Stimulated activated naive CD4-positive, alpha-beta T cell (primary cell): ENCODE measurements at regions not wholly inside any gene's neighbourhood (a gene's known extent, or its start where the extent isn't known, plus 50 kb on each side); places are given as distances from the start of the nearest gene placed in this dataset.

Source experiments
- DNase-seq, 6 experiments: peaks; one replicate each; lab custom pipeline; 2025; lab: John Stamatoyannopoulos, UW

- DNase-seq: no peak
Measured at GRCh38 chr15:94683902-94684301, 452.5 kb downstream of the MCTP2 start.

- no peak for DNase-seq
Measured at GRCh38 chr15:94691169-94691568, 459.8 kb downstream of the MCTP2 start.

- no peak for DNase-seq
Measured at GRCh38 chr15:94692710-94693109, 461.3 kb downstream of the MCTP2 start.

GRCh38 chr15:94700211-94700610 lies 468.9 kb downstream of the MCTP2 start:
- DNase-seq: no peak

- no peak for DNase-seq
Measured at GRCh38 chr15:94701281-94701985, 470.1 kb downstream of the MCTP2 start.

- DNase-seq: no peak
Measured at GRCh38 chr15:94703596-94703995, 472.2 kb downstream of the MCTP2 start.

GRCh38 chr15:94704421-94704820 lies 473.1 kb downstream of the MCTP2 start:
- no peak for DNase-seq

- no peak for DNase-seq
Measured at GRCh38 chr15:94704946-94705345, 473.6 kb downstream of the MCTP2 start.

- DNase-seq: no peak
Measured at GRCh38 chr15:94709319-94709718, 478.0 kb downstream of the MCTP2 start.

GRCh38 chr15:94722024-94722636 lies 490.8 kb downstream of the MCTP2 start:
- DNase-seq: no peak

GRCh38 chr15:94723801-94724200 lies 492.4 kb downstream of the MCTP2 start:
- DNase-seq: no peak

GRCh38 chr15:94731286-94731685 lies 499.9 kb downstream of the MCTP2 start:
- DNase-seq: no peak

- no peak for DNase-seq
Measured at GRCh38 chr15:94734460-94734859, 503.1 kb downstream of the MCTP2 start.

- DNase-seq: no peak
Measured at GRCh38 chr15:94736236-94736635, 504.9 kb downstream of the MCTP2 start.

- no peak for DNase-seq
Measured at GRCh38 chr15:94739639-94740038, 508.3 kb downstream of the MCTP2 start.

- no peak for DNase-seq
Measured at GRCh38 chr15:94740469-94740868, 509.1 kb downstream of the MCTP2 start.

- no peak for DNase-seq
Measured at GRCh38 chr15:94743668-94744067, 512.3 kb downstream of the MCTP2 start.

- DNase-seq: no peak
Measured at GRCh38 chr15:94744080-94744793, 512.9 kb downstream of the MCTP2 start.

GRCh38 chr15:94745371-94745770 lies 514.0 kb downstream of the MCTP2 start:
- DNase-seq: no peak

- DNase-seq: no peak
Measured at GRCh38 chr15:94747510-94747909, 516.1 kb downstream of the MCTP2 start.

- no peak for DNase-seq
Measured at GRCh38 chr15:94749811-94750617, 518.7 kb downstream of the MCTP2 start.

GRCh38 chr15:94760348-94760747 lies 529.0 kb downstream of the MCTP2 start:
- DNase-seq: no peak
